Vagina (tissue), 2 donors: ENCODE measurements at regions not wholly inside any gene's neighbourhood (a gene's known extent, or its start where the extent isn't known, plus 50 kb on each side); places are given as distances from the start of the nearest gene placed in this dataset.

Experiments used
- POLR2A ChIP-seq, 2 donors: fragments of 450-650 bp; IDR thresholded peaks; one replicate each; pipeline ENCODE4 v1.6.1; 2017; ENCODE audit warnings: antibody characterized with exemption in 2 of 2, mild to moderate bottlenecking in 2 of 2, moderate library complexity in 2 of 2
- TF ChIP-seq, protein P1 (sequence below), 3 experiments: fragments of 450-650 bp in 2 of 3; fragments of 200-600 bp in 1 of 3; sonication (generic) in 1 of 3; IDR thresholded peaks; one replicate each; pipeline ENCODE4 v1.5.1; 2017 to 2019; ENCODE audit warnings: antibody characterized with exemption in 3 of 3, mild to moderate bottlenecking in 2 of 3, moderate library complexity in 2 of 3

DNA sequence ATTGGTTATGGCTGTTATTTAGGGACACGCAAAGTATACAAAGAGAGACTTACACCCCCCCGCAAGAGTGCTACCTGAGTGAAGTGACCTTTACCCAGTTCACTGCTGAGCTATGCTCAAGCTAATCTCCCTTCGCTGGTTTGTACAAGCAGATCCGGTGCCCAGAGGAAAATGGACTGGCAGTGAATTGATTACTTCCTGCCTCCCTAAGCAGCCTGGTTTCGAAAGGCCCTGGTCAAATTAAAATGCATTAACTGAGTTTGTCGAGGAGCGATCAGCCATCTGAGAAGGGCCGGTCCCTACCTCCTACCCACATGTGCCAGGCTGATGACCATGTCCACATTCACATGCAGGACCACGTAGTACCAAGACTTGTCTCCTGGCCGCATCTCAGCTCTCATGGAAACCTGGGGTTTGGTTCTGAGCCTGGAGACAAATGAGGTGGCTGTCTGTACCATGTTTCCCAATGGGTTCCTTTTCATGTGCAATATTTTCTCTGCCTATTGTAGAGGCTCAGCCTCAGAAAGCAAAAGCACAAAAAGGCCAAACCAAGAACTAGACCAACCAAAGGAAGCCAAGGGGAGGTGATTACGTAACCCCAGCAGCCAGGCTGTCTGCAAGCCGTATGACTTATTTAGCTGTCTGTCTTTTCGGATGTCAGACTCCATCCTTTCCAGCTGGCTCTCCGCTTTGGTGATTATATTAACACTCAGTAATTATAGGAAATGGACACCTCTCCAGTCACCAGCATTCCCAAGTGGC lies 284.7 kb upstream of the PWP1 start:
- no peak for TF ChIP-seq POLR2A (IDR thresholded peaks at IDR 0.05)
- TF ChIP-seq, protein P1, sequence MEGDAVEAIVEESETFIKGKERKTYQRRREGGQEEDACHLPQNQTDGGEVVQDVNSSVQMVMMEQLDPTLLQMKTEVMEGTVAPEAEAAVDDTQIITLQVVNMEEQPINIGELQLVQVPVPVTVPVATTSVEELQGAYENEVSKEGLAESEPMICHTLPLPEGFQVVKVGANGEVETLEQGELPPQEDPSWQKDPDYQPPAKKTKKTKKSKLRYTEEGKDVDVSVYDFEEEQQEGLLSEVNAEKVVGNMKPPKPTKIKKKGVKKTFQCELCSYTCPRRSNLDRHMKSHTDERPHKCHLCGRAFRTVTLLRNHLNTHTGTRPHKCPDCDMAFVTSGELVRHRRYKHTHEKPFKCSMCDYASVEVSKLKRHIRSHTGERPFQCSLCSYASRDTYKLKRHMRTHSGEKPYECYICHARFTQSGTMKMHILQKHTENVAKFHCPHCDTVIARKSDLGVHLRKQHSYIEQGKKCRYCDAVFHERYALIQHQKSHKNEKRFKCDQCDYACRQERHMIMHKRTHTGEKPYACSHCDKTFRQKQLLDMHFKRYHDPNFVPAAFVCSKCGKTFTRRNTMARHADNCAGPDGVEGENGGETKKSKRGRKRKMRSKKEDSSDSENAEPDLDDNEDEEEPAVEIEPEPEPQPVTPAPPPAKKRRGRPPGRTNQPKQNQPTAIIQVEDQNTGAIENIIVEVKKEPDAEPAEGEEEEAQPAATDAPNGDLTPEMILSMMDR (IDR thresholded peaks at IDR 0.05) = no peak
